ENCODE measurements at regions not wholly inside any gene's neighbourhood (a gene's known extent, or its start where the extent isn't known, plus 50 kb on each side); places are given as distances from the start of the nearest gene placed in this dataset.

DNA sequence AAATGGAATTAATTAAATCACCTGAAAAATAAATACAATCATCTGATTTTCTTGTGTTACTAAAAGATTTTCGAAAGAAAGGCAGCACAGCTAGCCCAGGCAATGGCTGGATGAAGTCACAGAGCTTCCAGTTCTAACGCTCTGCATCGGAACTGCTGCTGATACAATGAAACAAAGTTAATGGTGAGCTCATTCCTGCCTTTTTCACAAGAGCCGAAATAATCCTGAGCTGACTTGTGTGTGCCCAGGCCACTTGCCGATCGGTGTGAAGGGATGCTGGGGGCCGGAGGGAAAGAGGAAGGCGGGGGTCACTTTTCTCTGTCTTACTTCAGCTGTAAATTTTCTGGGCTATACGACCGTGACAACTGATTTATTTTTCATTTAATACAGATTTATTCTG, 149.5 kb downstream of the INO80D start:
- TF ChIP-seq, protein P1, sequence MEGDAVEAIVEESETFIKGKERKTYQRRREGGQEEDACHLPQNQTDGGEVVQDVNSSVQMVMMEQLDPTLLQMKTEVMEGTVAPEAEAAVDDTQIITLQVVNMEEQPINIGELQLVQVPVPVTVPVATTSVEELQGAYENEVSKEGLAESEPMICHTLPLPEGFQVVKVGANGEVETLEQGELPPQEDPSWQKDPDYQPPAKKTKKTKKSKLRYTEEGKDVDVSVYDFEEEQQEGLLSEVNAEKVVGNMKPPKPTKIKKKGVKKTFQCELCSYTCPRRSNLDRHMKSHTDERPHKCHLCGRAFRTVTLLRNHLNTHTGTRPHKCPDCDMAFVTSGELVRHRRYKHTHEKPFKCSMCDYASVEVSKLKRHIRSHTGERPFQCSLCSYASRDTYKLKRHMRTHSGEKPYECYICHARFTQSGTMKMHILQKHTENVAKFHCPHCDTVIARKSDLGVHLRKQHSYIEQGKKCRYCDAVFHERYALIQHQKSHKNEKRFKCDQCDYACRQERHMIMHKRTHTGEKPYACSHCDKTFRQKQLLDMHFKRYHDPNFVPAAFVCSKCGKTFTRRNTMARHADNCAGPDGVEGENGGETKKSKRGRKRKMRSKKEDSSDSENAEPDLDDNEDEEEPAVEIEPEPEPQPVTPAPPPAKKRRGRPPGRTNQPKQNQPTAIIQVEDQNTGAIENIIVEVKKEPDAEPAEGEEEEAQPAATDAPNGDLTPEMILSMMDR (tag by site-specific recombination; IDR thresholded peaks at IDR 0.05): no peak
- TF ChIP-seq ZNF274 (IDR thresholded peaks at IDR 0.05; ENCODE audit: low read length) (no peak), ZNF274 (tag by site-specific recombination; IDR thresholded peaks at IDR 0.05; ENCODE audit: borderline replicate concordance) (no peak), ZNF146 (tag by site-specific recombination; IDR thresholded peaks at IDR 0.05) (no peak), ZBTB1 (tag by site-specific recombination; IDR thresholded peaks at IDR 0.05) (no peak), SETDB1 (IDR thresholded peaks at IDR 0.05; ENCODE audit: insufficient read length, low read length) (no peak), ZBTB17 (tag by site-specific recombination; IDR thresholded peaks at IDR 0.05) (no peak), ZNF707 (tag by site-specific recombination; IDR thresholded peaks at IDR 0.05) (no peak), SCRT1 (tag by site-specific recombination; IDR thresholded peaks at IDR 0.05; ENCODE audit: borderline replicate concordance) (no peak), KLF9 (tag by site-specific recombination; IDR thresholded peaks at IDR 0.05; ENCODE audit: low read depth) (no peak)
